GM12873 (cell line): ENCODE measurements at regions not wholly inside any gene's neighbourhood (a gene's known extent, or its start where the extent isn't known, plus 50 kb on each side); places are given as distances from the start of the nearest gene placed in this dataset.

Experiments
- CTCF ChIP-seq: IDR thresholded peaks from 2 replicates; pipeline ENCODE4 v1.5.1; 2012; ENCODE audit warnings: low read depth, mild to moderate bottlenecking, moderate library complexity, low read length, control low read depth; ENCODE audit not compliant: insufficient read depth; ENCODE audit errors: missing control alignments

GRCh38 chr15:77815015-77815414 is 182.3 kb upstream of the LINGO1 start:
- no peak for TF ChIP-seq CTCF

- TF ChIP-seq CTCF, result no peak
Measured at GRCh38 chr15:77812664-77813063, 180.0 kb upstream of the LINGO1 start.

GRCh38 chr15:77811270-77811669 is 178.6 kb upstream of the LINGO1 start:
- no peak for TF ChIP-seq CTCF

GRCh38 chr15:77810130-77810571 is 177.4 kb upstream of the LINGO1 start:
- no peak for TF ChIP-seq CTCF

GRCh38 chr15:77808581-77809177 is 176.0 kb upstream of the LINGO1 start:
- TF ChIP-seq CTCF, result no peak

- TF ChIP-seq CTCF, result no peak
Measured at GRCh38 chr15:77808075-77808474, 175.4 kb upstream of the LINGO1 start.

GRCh38 chr15:77807611-77808010 is 174.9 kb upstream of the LINGO1 start:
- no peak for TF ChIP-seq CTCF
